ENCODE measurements at regions not wholly inside any gene's neighbourhood (a gene's known extent, or its start where the extent isn't known, plus 50 kb on each side); places are given as distances from the start of the nearest gene placed in this dataset.
"Not testable (repeated sequence)": the region's sequence is repeated elsewhere in the genome, so short reads cannot be mapped to it uniquely, and the experiment has no call there.

- DNase-seq = no peak
These were observed 138.5 kb upstream of the AGR3 start for GRCh38 chr7:17020250-17020649.

- no peak for DNase-seq
These were observed 139.4 kb upstream of the AGR3 start for GRCh38 chr7:17021205-17021604.

- no peak for DNase-seq
These were observed 141.1 kb upstream of the AGR3 start for GRCh38 chr7:17022920-17023319.

- DNase-seq = no peak
These were observed 144.5 kb upstream of the AGR3 start for GRCh38 chr7:17026269-17026668.

GRCh38 chr7:17027143-17027788 lies 145.5 kb upstream of the AGR3 start:
- no peak for DNase-seq

- DNase-seq = no peak
These were observed 146.0 kb upstream of the AGR3 start for GRCh38 chr7:17027789-17028152.

GRCh38 chr7:17029150-17029549 lies 147.4 kb upstream of the AGR3 start:
- DNase-seq = no peak

- no peak for DNase-seq
These were observed 148.8 kb upstream of the AGR3 start for GRCh38 chr7:17030559-17030958.

GRCh38 chr7:17031906-17032551 lies 150.2 kb upstream of the AGR3 start:
- DNase-seq = no peak

- no peak for DNase-seq
These were observed 151.5 kb upstream of the AGR3 start for GRCh38 chr7:17033245-17033644.

- no peak for DNase-seq
These were observed 154.8 kb upstream of the AGR3 start for GRCh38 chr7:17036584-17036983.

GRCh38 chr7:17037356-17037755 lies 155.6 kb upstream of the AGR3 start:
- no peak for DNase-seq

- no peak for DNase-seq
These were observed 156.5 kb upstream of the AGR3 start for GRCh38 chr7:17038160-17038782.

GRCh38 chr7:17038783-17039170 lies 157.0 kb upstream of the AGR3 start:
- no peak for DNase-seq

GRCh38 chr7:17039372-17039771 lies 157.6 kb upstream of the AGR3 start:
- DNase-seq = no peak

GRCh38 chr7:17040716-17041115 lies 158.9 kb upstream of the AGR3 start:
- no peak for DNase-seq

- DNase-seq = peak; percentile 77
These were observed 159.5 kb upstream of the AGR3 start for GRCh38 chr7:17041324-17041723.

GRCh38 chr7:17042211-17042610 lies 160.4 kb upstream of the AGR3 start:
- no peak for DNase-seq

GRCh38 chr7:17043012-17043877 lies 161.5 kb upstream of the AGR3 start:
- no peak for DNase-seq

- DNase-seq = no peak
These were observed 162.6 kb upstream of the AGR3 start for GRCh38 chr7:17044396-17044795.

- no peak for DNase-seq
These were observed 163.1 kb upstream of the AGR3 start for GRCh38 chr7:17044861-17045260.

- DNase-seq = no peak
These were observed 164.5 kb upstream of the AGR3 start for GRCh38 chr7:17046259-17046658.

- DNase-seq = no peak
These were observed 164.9 kb upstream of the AGR3 start for GRCh38 chr7:17046666-17047065.

- not testable (repeated sequence) for DNase-seq
These were observed 171.4 kb upstream of the AGR3 start for GRCh38 chr7:17053164-17053563.
